HepG2 (cell line): ENCODE measurements at regions not wholly inside any gene's neighbourhood (a gene's known extent, or its start where the extent isn't known, plus 50 kb on each side); places are given as distances from the start of the nearest gene placed in this dataset.
"Not testable (repeated sequence)": the region's sequence is repeated elsewhere in the genome, so short reads cannot be mapped to it uniquely, and the experiment has no call there.

Experiments
- LRRFIP1 ChIP-seq: sonication (generic); formaldehyde crosslinking; conservative IDR thresholded peaks from 2 replicates; pipeline ENCODE4 v1.4.0; 2020; ENCODE audit warnings: missing genetic modification reagents
- NR3C1 ChIP-seq: sonication (generic); formaldehyde crosslinking; IDR thresholded peaks from 2 replicates; pipeline ENCODE4 v1.4.0; 2020; ENCODE audit warnings: missing genetic modification reagents
- RFX1 ChIP-seq: fragments of 450-650 bp; IDR thresholded peaks from 2 replicates; pipeline ENCODE4 v1.6.1; 2017
- ZBTB8A ChIP-seq: sonication (generic); formaldehyde crosslinking; IDR thresholded peaks from 2 replicates; pipeline ENCODE4 v1.4.0; 2020; ENCODE audit warnings: mild to moderate bottlenecking, low read depth, missing genetic modification reagents, borderline replicate concordance

GRCh38 chr15:19964480-19964879 is 577.1 kb downstream of the GOLGA6L6 start:
- TF ChIP-seq ZBTB8A (CRISPR knock-in tag); NR3C1 (CRISPR knock-in tag); LRRFIP1 (CRISPR knock-in tag); RFX1: not testable (repeated sequence)
